Activated CD4-positive, alpha-beta memory T cell treated with anti-CD3 and anti-CD28 coated beads for 36 hours (primary cell): ENCODE measurements at regions not wholly inside any gene's neighbourhood (a gene's known extent, or its start where the extent isn't known, plus 50 kb on each side); places are given as distances from the start of the nearest gene placed in this dataset.

Experiments used
- CTCF ChIA-PET: fragments of 350-600 bp; sonication (Branson Sonifier 250); formaldehyde crosslinking; loops from one replicate; lab custom pipeline; 2021; ENCODE audit warnings: antibody characterized with exemption, inconsistent platforms; lab: Charles Lee
- POLR2A ChIA-PET: fragments of 350-600 bp; sonication (Branson Sonifier 250); formaldehyde crosslinking; loops from one replicate; lab custom pipeline; 2021; ENCODE audit warnings: antibody characterized with exemption; lab: Charles Lee
- DNase-seq: peaks from one replicate; pipeline ENCODE4 v3.0.0-alpha.2; 2020
- H3K27ac Mint-ChIP-seq: one replicate; pipeline ENCODE4 v1.8.0; 2021; ENCODE audit warnings: mixed read lengths
- H3K27me3 Mint-ChIP-seq: one replicate; pipeline ENCODE4 v1.8.0; 2021; ENCODE audit warnings: mixed read lengths
- H3K36me3 Mint-ChIP-seq: one replicate; pipeline ENCODE4 v1.8.0; 2021; ENCODE audit warnings: mixed read lengths
- H3K4me1 Mint-ChIP-seq: one replicate; pipeline ENCODE4 v1.8.0; 2021; ENCODE audit warnings: low read depth, mixed read lengths
- H3K4me3 Mint-ChIP-seq: one replicate; pipeline ENCODE4 v1.8.0; 2021; ENCODE audit warnings: mild to moderate bottlenecking, mixed read lengths
- H3K9me3 Mint-ChIP-seq: one replicate; pipeline ENCODE4 v1.8.0; 2021; ENCODE audit warnings: mixed read lengths
- intact Hi-C: fragments of 100-400 bp; cut with micrococcal nuclease; formaldehyde crosslinking; loops from one replicate; pipeline ENCODE4 v1.15.1; 2023

GRCh38 chr11:95508219-95508890, 277.4 kb upstream of the SESN3 start:
- Mint-ChIP-seq H3K4me1 (peaks cover 5% of the 10 kb centered on the region), H3K27me3 (no peaks in the 10 kb centered on the region), H3K27ac (no peak overlapping the region), H3K36me3 (no peaks in the 10 kb centered on the region), H3K9me3 (no peaks in the 10 kb centered on the region), H3K4me3 (no peak overlapping the region)
- intact Hi-C loops, result loop anchor here (2.0 kb wide), 1 partner anchor 196 kb away; no protein-coding TSS in a partner anchor
- ChIA-PET POLR2A (no interaction called here), CTCF (interaction anchor here (1.6 kb wide), 1 partner anchor 197 kb away, joined by 11 read pairs; no protein-coding TSS in a partner anchor)
- DNase-seq, result no peak

GRCh38 chr11:95507794-95508193, 276.8 kb upstream of the SESN3 start:
- H3K4me1 Mint-ChIP-seq, result peaks cover 5% of the 10 kb centered on the region
- H3K36me3 Mint-ChIP-seq, result no peaks in the 10 kb centered on the region
- no peak overlapping the region for H3K4me3 Mint-ChIP-seq
- POLR2A ChIA-PET, result no interaction called here
- H3K9me3 Mint-ChIP-seq, result no peaks in the 10 kb centered on the region
- CTCF ChIA-PET, result interaction anchor here (1.6 kb wide), 1 partner anchor 198 kb away, joined by 11 read pairs; no protein-coding TSS in a partner anchor
- H3K27ac Mint-ChIP-seq, result no peak overlapping the region
- intact Hi-C loops, result loop anchor here (2.0 kb wide), 1 partner anchor 197 kb away; no protein-coding TSS in a partner anchor
- DNase-seq, result peak; percentile 17
- H3K27me3 Mint-ChIP-seq, result no peaks in the 10 kb centered on the region

GRCh38 chr11:95506777-95507176, 275.8 kb upstream of the SESN3 start:
- ChIA-PET CTCF (no interaction called here), POLR2A (no interaction called here)
- Mint-ChIP-seq H3K36me3 (no peaks in the 10 kb centered on the region), H3K4me3 (no peak overlapping the region), H3K27ac (no peak overlapping the region), H3K9me3 (no peaks in the 10 kb centered on the region), H3K27me3 (no peaks in the 10 kb centered on the region), H3K4me1 (peaks cover 5% of the 10 kb centered on the region)
- intact Hi-C loops, result no loop called here
- no peak for DNase-seq

GRCh38 chr11:95505927-95506426, 275.0 kb upstream of the SESN3 start:
- H3K36me3 Mint-ChIP-seq, result no peaks in the 10 kb centered on the region
- no peak for DNase-seq
- CTCF ChIA-PET, result no interaction called here

GRCh38 chr11:95503047-95503446, 272.0 kb upstream of the SESN3 start:
- no peak for DNase-seq
- intact Hi-C loops, result no loop called here
- ChIA-PET CTCF (no interaction called here), POLR2A (interaction anchor here (0.7 kb wide), 1 partner anchor 363 kb away, joined by 3 read pairs; no protein-coding TSS in a partner anchor)
- Mint-ChIP-seq H3K9me3 (no peaks in the 10 kb centered on the region), H3K36me3 (no peaks in the 10 kb centered on the region), H3K4me3 (no peak overlapping the region), H3K27me3 (no peaks in the 10 kb centered on the region), H3K27ac (no peak overlapping the region), H3K4me1 (peaks cover 5% of the 10 kb centered on the region)

More at GRCh38 chr11:95505927-95506426, 275.0 kb upstream of the SESN3 start:
- POLR2A ChIA-PET, result no interaction called here
- no peaks in the 10 kb centered on the region for H3K9me3 Mint-ChIP-seq
- H3K27me3 Mint-ChIP-seq, result no peaks in the 10 kb centered on the region
- H3K4me3 Mint-ChIP-seq, result no peak overlapping the region
- H3K4me1 Mint-ChIP-seq, result peaks cover 5% of the 10 kb centered on the region
- H3K27ac Mint-ChIP-seq, result no peak overlapping the region
- intact Hi-C loops, result no loop called here

- CTCF ChIA-PET, result interaction anchor here (1.2 kb wide), 1 partner anchor 203 kb away, joined by 3 read pairs; no protein-coding TSS in a partner anchor
- DNase-seq, result no peak
- H3K4me1 Mint-ChIP-seq, result peaks cover 5% of the 10 kb centered on the region
- H3K36me3 Mint-ChIP-seq, result no peaks in the 10 kb centered on the region
- intact Hi-C loops, result no loop called here
- H3K27me3 Mint-ChIP-seq, result no peaks in the 10 kb centered on the region
- no peaks in the 10 kb centered on the region for H3K9me3 Mint-ChIP-seq
- no peak overlapping the region for H3K4me3 Mint-ChIP-seq
- H3K27ac Mint-ChIP-seq, result no peak overlapping the region
- POLR2A ChIA-PET, result interaction anchor here (0.7 kb wide), 1 partner anchor 362 kb away, joined by 3 read pairs; no protein-coding TSS in a partner anchor
These were observed 271.5 kb upstream of the SESN3 start for GRCh38 chr11:95502522-95502921.

- DNase-seq, result no peak
- intact Hi-C loops, result no loop called here
- POLR2A ChIA-PET, result no interaction called here
- CTCF ChIA-PET, result interaction anchor here (1.2 kb wide), 1 partner anchor 204 kb away, joined by 3 read pairs; no protein-coding TSS in a partner anchor
- Mint-ChIP-seq H3K4me1 (peaks cover 5% of the 10 kb centered on the region), H3K36me3 (no peaks in the 10 kb centered on the region), H3K27ac (no peak overlapping the region), H3K4me3 (no peak overlapping the region), H3K9me3 (no peaks in the 10 kb centered on the region), H3K27me3 (no peaks in the 10 kb centered on the region)
These were observed 270.8 kb upstream of the SESN3 start for GRCh38 chr11:95501761-95502266.

GRCh38 chr11:95500466-95500865, 269.5 kb upstream of the SESN3 start:
- H3K4me3 Mint-ChIP-seq, result no peak overlapping the region
- DNase-seq, result no peak
- ChIA-PET CTCF (no interaction called here), POLR2A (no interaction called here)
- H3K27me3 Mint-ChIP-seq, result no peaks in the 10 kb centered on the region
- no peaks in the 10 kb centered on the region for H3K36me3 Mint-ChIP-seq
- no peak overlapping the region for H3K27ac Mint-ChIP-seq
- no peaks in the 10 kb centered on the region for H3K9me3 Mint-ChIP-seq
- no peaks in the 10 kb centered on the region for H3K4me1 Mint-ChIP-seq
- intact Hi-C loops, result no loop called here

GRCh38 chr11:95499516-95500135, 268.6 kb upstream of the SESN3 start:
- Mint-ChIP-seq H3K27me3 (no peaks in the 10 kb centered on the region), H3K9me3 (peaks cover 1% of the 10 kb centered on the region), H3K4me3 (no peak overlapping the region), H3K4me1 (no peaks in the 10 kb centered on the region), H3K36me3 (no peaks in the 10 kb centered on the region), H3K27ac (no peak overlapping the region)
- POLR2A ChIA-PET, result no interaction called here
- DNase-seq, result no peak
- intact Hi-C loops, result no loop called here
- CTCF ChIA-PET, result no interaction called here

- H3K9me3 Mint-ChIP-seq, result peaks cover 5% of the 10 kb centered on the region
- no peak for DNase-seq
- ChIA-PET CTCF (no interaction called here), POLR2A (no interaction called here)
- no peaks in the 10 kb centered on the region for H3K4me1 Mint-ChIP-seq
- H3K4me3 Mint-ChIP-seq, result no peak overlapping the region
- H3K27me3 Mint-ChIP-seq, result no peaks in the 10 kb centered on the region
- H3K36me3 Mint-ChIP-seq, result no peaks in the 10 kb centered on the region
- H3K27ac Mint-ChIP-seq, result no peak overlapping the region
- intact Hi-C loops, result no loop called here
These were observed 267.9 kb upstream of the SESN3 start for GRCh38 chr11:95498722-95499425.

- CTCF ChIA-PET, result no interaction called here
- no peak overlapping the region for H3K27ac Mint-ChIP-seq
These were observed 265.9 kb upstream of the SESN3 start for GRCh38 chr11:95496901-95497300.

GRCh38 chr11:95495706-95496105, 264.7 kb upstream of the SESN3 start:
- H3K27me3 Mint-ChIP-seq, result no peaks in the 10 kb centered on the region
- H3K9me3 Mint-ChIP-seq, result peaks cover 11% of the 10 kb centered on the region
- H3K27ac Mint-ChIP-seq, result no peak overlapping the region
- ChIA-PET CTCF (no interaction called here), POLR2A (no interaction called here)
- H3K36me3 Mint-ChIP-seq, result peaks cover under 1% of the 10 kb centered on the region
- intact Hi-C loops, result no loop called here
- no peak for DNase-seq
- no peaks in the 10 kb centered on the region for H3K4me1 Mint-ChIP-seq
- H3K4me3 Mint-ChIP-seq, result no peak overlapping the region

More at GRCh38 chr11:95496901-95497300, 265.9 kb upstream of the SESN3 start:
- H3K27me3 Mint-ChIP-seq, result no peaks in the 10 kb centered on the region
- intact Hi-C loops, result no loop called here
- POLR2A ChIA-PET, result no interaction called here
- DNase-seq, result no peak
- H3K4me3 Mint-ChIP-seq, result no peak overlapping the region
- no peaks in the 10 kb centered on the region for H3K36me3 Mint-ChIP-seq
- no peaks in the 10 kb centered on the region for H3K4me1 Mint-ChIP-seq
- H3K9me3 Mint-ChIP-seq, result peaks cover 5% of the 10 kb centered on the region
